Heart left ventricle (tissue), 13 donors: ENCODE measurements at regions not wholly inside any gene's neighbourhood (a gene's known extent, or its start where the extent isn't known, plus 50 kb on each side); places are given as distances from the start of the nearest gene placed in this dataset.

ENCODE experiments used
- CTCF ChIP-seq, 12 donors: fragments of 200-600 bp; sonication (generic) in 4 of 12; IDR thresholded peaks; one replicate each; pipeline versions ENCODE4 v1.5.0 to v1.8.0; 2018 to 2022; ENCODE audit warnings: antibody characterized with exemption in 12 of 12, mild to moderate bottlenecking in 5 of 12
- POLR2A ChIP-seq, 2 donors: fragments of 450-650 bp; IDR thresholded peaks; one replicate each; pipeline ENCODE4 v1.6.1; 2017; ENCODE audit warnings: antibody characterized with exemption in 2 of 2, mild to moderate bottlenecking in 2 of 2, moderate library complexity in 2 of 2
- donor health status: ischemic (EF 13 %, LVEDD 7.1; RV severe dilation, severe dysfunction).
- donor health status: DM: no; HTN: yes; CAD: no.
- donor health status: DM: no; HTN: no; CAD: no.
- donor health status: ischemic (EF 25% LVEDD 6.9; RV normal size, moderate dysfunction).
- donor health status: ischemic (EF 25% LVEDD 5.7; RV mildly dilated, moderate dysfunction).
- donor health status: ischemic (EF 35%, LVEDD 5.7; RV mildly dilated, moderate dysfunction).
- donor health status: nonischemic (EF 11% LVEDD 7.7; RV severe dilation, severe dysfunction).
- donor health status: DM: yes; HTN: yes; CAD: no.
- donor health status: PGD.
- donor health status: ischemic (EF 29% LVEDD 5.4; RV normal size, mild dysfunction).
- donor health status: nonischemic (EF 23%, LVEDD 6.1; RV moderate dilation, normal function).

- TF ChIP-seq POLR2A (IDR thresholded peaks at IDR 0.05) = no peak
- TF ChIP-seq CTCF (IDR thresholded peaks at IDR 0.05) = no peak
These were observed 411.5 kb upstream of the PROK2 start for GRCh38 chr3:72196377-72196929.
